ENCODE measurements at regions not wholly inside any gene's neighbourhood (a gene's known extent, or its start where the extent isn't known, plus 50 kb on each side); places are given as distances from the start of the nearest gene placed in this dataset.
"Not testable (repeated sequence)": the region's sequence is repeated elsewhere in the genome, so short reads cannot be mapped to it uniquely, and the experiment has no call there.

GRCh38 chr19:27824108-27824507 is 1388.8 kb downstream of the UQCRFS1 start:
- no peaks in the 10 kb centered on the region for H3K27me3 ChIP-seq (ENCODE audit: insufficient read depth, low read length)
- H3K4me3 ChIP-seq (ENCODE audit: low read length), result no peak overlapping the region
- H3K36me3 ChIP-seq (ENCODE audit: insufficient read depth, low read depth, low read length), result no peaks in the 10 kb centered on the region
- no peaks in the 10 kb centered on the region for H3K4me1 ChIP-seq (ENCODE audit: insufficient read depth, low read length)
- peaks cover 80% of the 10 kb centered on the region for H3K9me3 ChIP-seq (ENCODE audit: insufficient read depth, low read depth, low read length)
- no peak overlapping the region for H3K27ac ChIP-seq (ENCODE audit: low read length)
- no peak overlapping the region for H3K9ac ChIP-seq (ENCODE audit: low read depth, low read length)

- H3K36me3 ChIP-seq (ENCODE audit: insufficient read depth, low read depth, low read length), result no peaks in the 10 kb centered on the region
- H3K9ac ChIP-seq (ENCODE audit: low read depth, low read length), result no peak overlapping the region
- no peaks in the 10 kb centered on the region for H3K27me3 ChIP-seq (ENCODE audit: insufficient read depth, low read length)
- H3K4me1 ChIP-seq (ENCODE audit: insufficient read depth, low read length), result no peaks in the 10 kb centered on the region
- no peak overlapping the region for H3K27ac ChIP-seq (ENCODE audit: low read length)
- peaks cover 76% of the 10 kb centered on the region for H3K9me3 ChIP-seq (ENCODE audit: insufficient read depth, low read depth, low read length)
- H3K4me3 ChIP-seq (ENCODE audit: low read length), result no peak overlapping the region
Measured at GRCh38 chr19:27822336-27822735, 1390.6 kb downstream of the UQCRFS1 start.

DNA sequence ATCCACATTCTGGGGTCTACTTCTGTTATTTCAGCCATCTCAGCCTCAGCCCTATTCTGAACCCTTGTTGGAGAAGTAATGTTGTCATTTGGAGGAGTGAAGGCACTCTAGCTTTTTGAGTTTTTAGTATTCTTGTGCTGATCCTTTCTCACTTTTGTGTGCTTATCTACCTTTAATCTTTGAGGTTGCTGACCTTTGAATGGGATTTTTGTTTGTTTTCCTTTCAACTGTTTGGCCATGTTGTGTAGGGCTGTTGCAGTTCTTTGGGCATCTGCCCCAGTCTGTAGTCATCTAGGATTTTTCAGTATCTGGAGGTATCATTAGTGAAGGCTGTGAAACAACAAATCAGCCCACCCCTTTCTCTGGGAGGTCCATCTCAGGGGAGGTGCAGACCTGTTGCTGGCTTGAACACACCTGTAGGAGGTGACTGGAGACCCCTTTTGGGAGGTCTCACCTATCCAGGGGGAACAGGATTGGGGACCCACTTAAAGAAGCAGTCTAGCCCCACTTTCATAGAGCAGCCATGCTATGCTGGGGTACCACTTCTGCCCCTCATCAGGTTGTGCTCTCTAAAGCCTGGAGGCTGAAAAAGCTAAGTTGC is 1391.4 kb downstream of the UQCRFS1 start:
- Histone ChIP-seq H3K27me3 (ENCODE audit: insufficient read depth, low read length) (no peaks in the 10 kb centered on the region), H3K36me3 (ENCODE audit: insufficient read depth, low read depth, low read length) (no peaks in the 10 kb centered on the region), H3K9me3 (ENCODE audit: insufficient read depth, low read depth, low read length) (peaks cover 77% of the 10 kb centered on the region), H3K9ac (ENCODE audit: low read depth, low read length) (no peak overlapping the region), H3K27ac (ENCODE audit: low read length) (no peak overlapping the region), H3K4me1 (ENCODE audit: insufficient read depth, low read length) (no peaks in the 10 kb centered on the region), H3K4me3 (ENCODE audit: low read length) (no peak overlapping the region)

- Histone ChIP-seq H3K9ac (ENCODE audit: low read depth, low read length) (no peak overlapping the region), H3K4me3 (ENCODE audit: low read length) (no peak overlapping the region), H3K27ac (ENCODE audit: low read length) (no peak overlapping the region), H3K4me1 (ENCODE audit: insufficient read depth, low read length) (no peaks in the 10 kb centered on the region), H3K36me3 (ENCODE audit: insufficient read depth, low read depth, low read length) (no peaks in the 10 kb centered on the region), H3K9me3 (ENCODE audit: insufficient read depth, low read depth, low read length) (peaks cover 60% of the 10 kb centered on the region), H3K27me3 (ENCODE audit: insufficient read depth, low read length) (no peaks in the 10 kb centered on the region)
Measured at GRCh38 chr19:27815985-27816384, 1397.0 kb downstream of the UQCRFS1 start.

DNA sequence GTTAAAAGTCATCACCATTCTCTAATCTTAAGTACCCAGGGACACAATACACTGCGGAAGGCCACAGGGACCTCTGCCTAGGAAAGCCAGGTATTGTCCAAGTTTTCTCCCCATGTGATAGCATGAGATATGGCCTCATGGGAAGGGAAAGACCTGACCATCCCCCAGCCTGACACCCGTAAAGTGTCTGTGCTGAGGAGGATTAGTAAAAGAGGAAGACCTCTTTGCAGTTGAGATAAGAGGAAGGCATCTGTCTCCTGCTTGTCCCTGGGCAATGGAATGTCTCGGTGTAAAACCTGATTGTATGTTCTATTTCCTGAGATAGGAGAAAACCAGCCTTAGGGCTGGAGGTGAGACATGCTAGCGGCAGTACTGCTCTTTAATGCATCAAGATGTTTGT is 1398.1 kb downstream of the UQCRFS1 start:
- H3K4me3 ChIP-seq (ENCODE audit: low read length), result not testable (repeated sequence)
- peaks cover 64% of the 10 kb centered on the region for H3K9me3 ChIP-seq (ENCODE audit: insufficient read depth, low read depth, low read length)

DNA sequence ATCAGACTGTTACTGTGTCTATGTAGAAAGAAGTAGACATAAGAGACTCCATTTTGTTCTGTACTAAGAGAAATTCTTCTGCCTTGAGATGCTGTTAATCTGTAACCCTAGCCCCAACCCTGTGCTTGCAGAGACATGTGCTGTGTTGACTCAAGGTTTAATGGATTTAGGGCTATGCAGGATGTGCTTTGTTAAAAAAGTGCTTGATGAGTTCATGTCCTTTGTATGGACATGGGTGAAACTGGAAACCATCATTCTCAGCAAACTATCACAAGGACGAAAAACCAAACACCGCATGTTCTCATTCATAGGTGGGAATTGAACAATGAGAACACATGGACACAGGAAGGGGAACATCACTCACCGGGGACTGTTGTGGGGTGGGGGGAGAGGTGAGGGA is 1398.7 kb downstream of the UQCRFS1 start:
- H3K27ac ChIP-seq (ENCODE audit: low read length), result not testable (repeated sequence)
- H3K9me3 ChIP-seq (ENCODE audit: insufficient read depth, low read depth, low read length), result peaks cover 65% of the 10 kb centered on the region

More for the DNA sequence above, 1398.1 kb downstream of the UQCRFS1 start:
- not testable (repeated sequence) for H3K27me3 ChIP-seq (ENCODE audit: insufficient read depth, low read length); H3K9ac ChIP-seq (ENCODE audit: low read depth, low read length); H3K4me1 ChIP-seq (ENCODE audit: insufficient read depth, low read length); H3K27ac ChIP-seq (ENCODE audit: low read length); H3K36me3 ChIP-seq (ENCODE audit: insufficient read depth, low read depth, low read length)

DNA sequence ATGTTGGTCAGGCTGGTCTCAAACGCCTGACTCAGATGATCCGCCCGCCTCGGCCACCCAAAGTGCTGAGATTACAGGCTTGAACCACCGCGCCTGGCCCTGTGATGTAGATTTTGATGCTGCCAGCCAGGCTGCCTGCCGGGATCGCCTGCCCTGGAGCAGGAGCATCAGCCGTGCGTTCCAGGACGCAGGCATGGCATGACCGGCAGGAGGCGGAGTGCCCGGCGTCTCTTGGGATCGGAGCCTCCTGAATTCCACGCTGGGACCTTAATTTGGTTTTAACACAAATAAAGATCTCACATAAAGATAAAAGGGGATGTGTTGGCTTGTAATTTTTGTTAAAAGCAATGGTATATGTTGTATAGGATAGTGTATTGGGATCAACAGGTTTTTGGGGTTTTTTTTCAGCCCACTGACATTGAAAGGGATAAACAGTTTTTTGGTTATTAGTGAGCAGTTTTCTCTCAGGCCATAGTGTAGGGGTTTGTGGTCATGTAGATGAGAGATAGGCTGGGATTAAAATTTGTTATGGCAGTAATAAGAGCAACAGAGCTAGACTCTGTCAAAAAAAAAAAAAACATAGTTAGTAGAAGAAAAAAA is 1406.4 kb downstream of the UQCRFS1 start:
- no peak overlapping the region for H3K27ac ChIP-seq (ENCODE audit: low read length)
- H3K4me3 ChIP-seq (ENCODE audit: low read length), result no peak overlapping the region
- no peaks in the 10 kb centered on the region for H3K4me1 ChIP-seq (ENCODE audit: insufficient read depth, low read length)
- no peaks in the 10 kb centered on the region for H3K27me3 ChIP-seq (ENCODE audit: insufficient read depth, low read length)
- no peak overlapping the region for H3K9ac ChIP-seq (ENCODE audit: low read depth, low read length)
- peaks cover 55% of the 10 kb centered on the region for H3K9me3 ChIP-seq (ENCODE audit: insufficient read depth, low read depth, low read length)
- H3K36me3 ChIP-seq (ENCODE audit: insufficient read depth, low read depth, low read length), result 0 out of 2 replicates have a peak, but pooled peaks cover 4% of the 10 kb centered on the region

More for the DNA sequence above, 1398.7 kb downstream of the UQCRFS1 start:
- not testable (repeated sequence) for H3K4me3 ChIP-seq (ENCODE audit: low read length); H3K27me3 ChIP-seq (ENCODE audit: insufficient read depth, low read length); H3K36me3 ChIP-seq (ENCODE audit: insufficient read depth, low read depth, low read length); H3K4me1 ChIP-seq (ENCODE audit: insufficient read depth, low read length); H3K9ac ChIP-seq (ENCODE audit: low read depth, low read length)

- Histone ChIP-seq H3K36me3 (ENCODE audit: insufficient read depth, low read depth, low read length) (0 out of 2 replicates have a peak, but pooled peaks cover 4% of the 10 kb centered on the region), H3K9ac (ENCODE audit: low read depth, low read length) (no peak overlapping the region), H3K4me3 (ENCODE audit: low read length) (no peak overlapping the region), H3K4me1 (ENCODE audit: insufficient read depth, low read length) (no peaks in the 10 kb centered on the region), H3K27me3 (ENCODE audit: insufficient read depth, low read length) (no peaks in the 10 kb centered on the region), H3K27ac (ENCODE audit: low read length) (no peak overlapping the region), H3K9me3 (ENCODE audit: insufficient read depth, low read depth, low read length) (peaks cover 60% of the 10 kb centered on the region)
Measured at GRCh38 chr19:27805848-27806247, 1407.1 kb downstream of the UQCRFS1 start.

DNA sequence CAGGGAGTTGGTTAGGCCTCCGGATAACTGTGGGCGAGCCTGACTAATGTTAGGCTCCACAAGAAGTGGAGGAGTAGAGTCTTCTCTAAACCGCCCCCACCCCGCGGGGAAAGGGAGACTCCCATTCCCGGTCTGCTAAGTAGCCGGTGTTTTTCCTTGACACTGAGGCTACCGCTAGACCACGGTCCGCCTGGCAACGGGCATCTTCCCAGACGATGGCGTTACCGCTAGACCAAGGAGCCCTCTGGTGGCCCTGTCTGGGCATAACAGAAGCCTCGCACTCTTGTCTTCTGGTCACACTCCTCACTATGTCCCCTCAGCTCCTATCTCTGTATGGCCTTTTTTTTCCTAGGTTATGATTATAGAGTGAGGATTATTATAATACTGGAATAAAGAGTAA is 1410.7 kb downstream of the UQCRFS1 start:
- not testable (repeated sequence) for H3K36me3 ChIP-seq (ENCODE audit: insufficient read depth, low read depth, low read length); H3K27me3 ChIP-seq (ENCODE audit: insufficient read depth, low read length)
- peaks cover 56% of the 10 kb centered on the region for H3K9me3 ChIP-seq (ENCODE audit: insufficient read depth, low read depth, low read length)

GRCh38 chr19:27796540-27796939 is 1416.4 kb downstream of the UQCRFS1 start:
- H3K4me3 ChIP-seq (ENCODE audit: low read length), result no peak overlapping the region

More for the DNA sequence above, 1410.7 kb downstream of the UQCRFS1 start:
- H3K27ac ChIP-seq (ENCODE audit: low read length); H3K4me3 ChIP-seq (ENCODE audit: low read length); H3K9ac ChIP-seq (ENCODE audit: low read depth, low read length); H3K4me1 ChIP-seq (ENCODE audit: insufficient read depth, low read length): not testable (repeated sequence)

GRCh38 chr19:27796073-27796472 is 1416.9 kb downstream of the UQCRFS1 start:
- Histone ChIP-seq H3K9me3 (ENCODE audit: insufficient read depth, low read depth, low read length) (peaks cover 51% of the 10 kb centered on the region), H3K4me1 (ENCODE audit: insufficient read depth, low read length) (no peaks in the 10 kb centered on the region), H3K4me3 (ENCODE audit: low read length) (no peak overlapping the region), H3K9ac (ENCODE audit: low read depth, low read length) (no peak overlapping the region), H3K27me3 (ENCODE audit: insufficient read depth, low read length) (no peaks in the 10 kb centered on the region), H3K27ac (ENCODE audit: low read length) (no peak overlapping the region), H3K36me3 (ENCODE audit: insufficient read depth, low read depth, low read length) (peaks cover 5% of the 10 kb centered on the region; the same call in 1 of the 2 replicates)

More at GRCh38 chr19:27796540-27796939, 1416.4 kb downstream of the UQCRFS1 start:
- peaks cover 49% of the 10 kb centered on the region for H3K9me3 ChIP-seq (ENCODE audit: insufficient read depth, low read depth, low read length)
- peaks cover 5% of the 10 kb centered on the region; the same call in 1 of the 2 replicates for H3K36me3 ChIP-seq (ENCODE audit: insufficient read depth, low read depth, low read length)
- no peak overlapping the region for H3K27ac ChIP-seq (ENCODE audit: low read length)
- H3K9ac ChIP-seq (ENCODE audit: low read depth, low read length), result no peak overlapping the region
- H3K4me1 ChIP-seq (ENCODE audit: insufficient read depth, low read length), result no peaks in the 10 kb centered on the region
- H3K27me3 ChIP-seq (ENCODE audit: insufficient read depth, low read length), result no peaks in the 10 kb centered on the region

DNA sequence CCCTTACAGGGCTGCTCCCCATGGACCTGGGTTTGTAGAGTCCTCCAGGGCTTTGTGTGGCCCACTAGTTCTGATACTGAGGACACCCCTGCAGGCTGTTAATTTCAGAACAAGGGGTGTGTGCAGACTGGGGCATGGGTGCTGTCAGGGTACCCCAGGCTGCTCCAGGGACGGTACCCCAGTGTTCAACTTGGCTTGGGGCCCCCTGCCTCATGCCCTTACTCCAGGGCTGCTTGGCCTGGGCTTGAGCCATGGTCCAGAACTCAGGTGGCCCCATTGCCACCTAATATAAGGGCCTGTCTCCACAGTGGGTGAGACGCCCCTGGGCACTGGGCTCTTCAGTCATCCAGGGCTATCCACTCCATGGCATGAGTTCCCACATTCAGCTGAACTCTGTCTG is 1417.6 kb downstream of the UQCRFS1 start:
- Histone ChIP-seq H3K27ac (ENCODE audit: low read length) (no peak overlapping the region), H3K4me1 (ENCODE audit: insufficient read depth, low read length) (no peaks in the 10 kb centered on the region), H3K9ac (ENCODE audit: low read depth, low read length) (no peak overlapping the region), H3K36me3 (ENCODE audit: insufficient read depth, low read depth, low read length) (peaks cover 5% of the 10 kb centered on the region; the same call in 1 of the 2 replicates), H3K9me3 (ENCODE audit: insufficient read depth, low read depth, low read length) (peaks cover 46% of the 10 kb centered on the region), H3K4me3 (ENCODE audit: low read length) (peak overlapping the region; percentile 95; the same call in 1 of the 2 replicates), H3K27me3 (ENCODE audit: insufficient read depth, low read length) (no peaks in the 10 kb centered on the region)
